ENCODE measurements at regions not wholly inside any gene's neighbourhood (a gene's known extent, or its start where the extent isn't known, plus 50 kb on each side); places are given as distances from the start of the nearest gene placed in this dataset.
"Not testable (repeated sequence)": the region's sequence is repeated elsewhere in the genome, so short reads cannot be mapped to it uniquely, and the experiment has no call there.

DNA sequence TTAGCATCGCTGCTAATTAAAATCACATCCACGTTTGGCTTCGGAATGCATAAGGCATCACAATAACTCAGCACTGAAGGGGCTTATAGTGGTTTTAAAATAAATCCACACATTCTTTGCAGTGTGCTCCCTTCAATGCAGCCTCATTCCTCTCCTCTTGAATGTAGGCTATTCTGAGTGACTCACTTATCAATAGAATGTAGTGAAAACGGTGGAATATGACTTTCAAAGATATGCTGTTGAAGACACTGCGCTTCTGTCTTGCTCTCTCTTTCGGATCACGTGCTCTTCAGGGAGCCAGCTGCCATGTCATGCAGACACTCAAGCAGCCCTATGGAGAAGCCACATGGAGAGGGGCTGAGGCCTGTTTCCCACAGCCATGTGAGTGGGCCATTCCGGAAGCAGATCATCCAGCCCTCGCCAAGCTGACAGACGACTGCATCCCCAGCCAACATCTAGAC is 87.4 kb downstream of the CRYGS start:
- no peak overlapping the region for H3K27ac ChIP-seq
- H3K4me3 ChIP-seq: no peak overlapping the region

GRCh38 chr3:186454881-186455703 is 89.1 kb downstream of the CRYGS start:
- Histone ChIP-seq H3K4me3 (no peak overlapping the region), H3K27ac (no peak overlapping the region)

DNA sequence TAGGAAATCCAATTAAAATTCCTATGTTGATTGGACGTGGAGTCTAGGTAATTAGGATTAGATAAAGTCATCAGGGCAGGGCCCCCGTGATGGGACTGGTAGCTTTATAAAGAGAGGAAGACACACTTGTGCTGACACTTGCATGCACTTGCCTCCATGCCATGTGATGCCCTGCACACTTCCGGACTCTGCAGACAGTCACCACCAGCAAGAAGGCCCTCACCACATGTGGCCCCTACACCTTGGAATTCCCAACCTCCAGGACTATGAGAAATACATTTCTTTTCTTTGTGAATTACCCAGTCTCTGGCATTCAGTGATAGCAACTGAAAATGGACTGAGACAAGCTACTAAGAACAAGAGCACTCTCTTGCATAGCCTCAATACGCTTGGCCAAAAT is 90.6 kb downstream of the CRYGS start:
- H3K27ac ChIP-seq: no peak overlapping the region
- no peak overlapping the region for H3K4me3 ChIP-seq

- H3K27ac ChIP-seq: no peak overlapping the region
- no peak overlapping the region for H3K4me3 ChIP-seq
Measured at GRCh38 chr3:186452517-186452916, 90.5 kb upstream of the DGKG start.

- no peak overlapping the region for H3K4me3 ChIP-seq
- no peak overlapping the region for H3K27ac ChIP-seq
Measured at GRCh38 chr3:186451371-186451770, 89.3 kb upstream of the DGKG start.

DNA sequence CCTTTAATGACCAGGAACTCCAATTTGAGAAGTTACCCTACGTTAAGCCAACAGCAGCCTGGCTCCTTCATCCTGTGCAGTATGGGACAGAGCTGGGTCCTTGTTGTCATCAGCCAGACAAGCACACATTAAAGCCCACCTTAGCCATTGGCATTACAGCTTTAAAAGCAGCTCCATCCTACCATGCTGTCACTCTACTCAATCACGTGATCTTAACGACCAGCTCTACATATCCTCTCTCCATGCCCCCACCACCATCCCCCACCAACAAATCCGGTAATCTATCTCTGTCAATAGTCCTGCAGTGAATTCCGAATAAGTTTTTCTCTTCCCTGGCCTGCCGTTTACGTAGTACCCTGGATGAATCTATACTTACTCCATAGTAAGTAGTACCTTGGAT is 82.9 kb upstream of the DGKG start:
- Histone ChIP-seq H3K27ac (no peak overlapping the region), H3K4me3 (no peak overlapping the region)

GRCh38 chr3:186444288-186444687 is 82.3 kb upstream of the DGKG start:
- no peak overlapping the region for H3K27ac ChIP-seq
- H3K4me3 ChIP-seq: no peak overlapping the region

DNA sequence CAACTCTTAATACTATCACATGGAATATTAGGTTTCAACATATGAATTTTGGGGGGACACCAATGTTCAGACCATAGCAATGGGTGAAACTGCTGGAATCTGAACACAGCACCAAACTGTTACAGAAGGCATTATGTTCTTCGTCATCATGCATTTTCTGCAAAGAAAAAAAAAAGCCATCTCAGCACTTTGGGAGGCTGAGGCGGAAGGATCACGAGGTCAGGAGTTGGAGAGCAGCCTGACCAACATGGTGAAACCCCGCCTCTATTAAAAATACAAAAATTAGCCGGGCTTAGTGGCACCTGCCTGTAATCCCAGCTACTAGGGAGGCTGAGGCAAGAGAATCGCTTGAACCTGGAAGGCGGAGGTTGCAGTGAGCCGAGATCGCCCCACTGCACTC is 80.9 kb upstream of the DGKG start:
- not testable (repeated sequence) for H3K27ac ChIP-seq, H3K4me3 ChIP-seq

DNA sequence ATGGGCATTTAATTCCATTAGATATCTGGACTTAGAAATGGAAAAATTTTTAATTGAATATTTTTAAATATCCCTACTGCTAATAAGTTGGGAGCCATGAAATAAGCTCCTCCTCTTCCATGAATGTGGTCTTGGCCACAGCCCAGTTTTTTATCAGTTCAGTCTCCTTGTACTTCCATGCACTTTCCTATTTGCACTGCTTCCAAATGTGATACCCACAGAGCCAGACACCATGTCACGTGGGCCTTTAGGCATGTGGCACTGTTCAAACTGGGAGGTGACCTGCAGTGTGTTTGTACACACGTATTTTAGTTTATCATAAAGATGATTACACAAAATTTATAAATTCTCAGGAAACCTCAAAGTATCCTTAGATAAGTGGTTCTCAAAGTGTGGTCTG is 80.1 kb upstream of the DGKG start:
- H3K27ac ChIP-seq: no peak overlapping the region

GRCh38 chr3:186440891-186441290 is 78.9 kb upstream of the DGKG start:
- H3K27ac ChIP-seq: no peak overlapping the region
- no peak overlapping the region for H3K4me3 ChIP-seq

More for the DNA sequence above, 80.1 kb upstream of the DGKG start:
- no peak overlapping the region for H3K4me3 ChIP-seq

GRCh38 chr3:186439725-186440124 is 77.7 kb upstream of the DGKG start:
- Histone ChIP-seq H3K27ac (no peak overlapping the region), H3K4me3 (no peak overlapping the region)

DNA sequence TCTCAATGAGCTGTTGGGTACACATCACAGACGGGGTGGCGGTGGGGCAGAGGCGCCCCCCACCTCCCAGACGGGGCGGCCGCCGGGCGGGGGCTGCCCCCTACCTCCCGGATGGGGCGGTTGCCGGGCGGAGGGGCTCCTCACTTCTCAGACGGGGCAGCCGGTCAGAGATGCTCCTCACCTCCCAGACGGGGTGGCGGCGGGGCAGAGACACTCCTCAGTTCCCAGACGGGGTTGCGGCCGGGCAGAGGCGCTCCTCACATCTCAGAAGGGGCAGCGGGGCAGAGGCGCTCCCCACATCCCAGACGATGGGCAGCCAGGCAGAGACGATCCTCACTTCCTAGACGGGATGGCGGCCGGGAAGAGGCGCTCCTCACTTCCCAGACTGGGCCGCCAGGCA is 73.3 kb upstream of the DGKG start:
- not testable (repeated sequence) for H3K27ac ChIP-seq, H3K4me3 ChIP-seq

GRCh38 chr3:186432944-186433732 is 71.1 kb upstream of the DGKG start:
- H3K27ac ChIP-seq: no peak overlapping the region

DNA sequence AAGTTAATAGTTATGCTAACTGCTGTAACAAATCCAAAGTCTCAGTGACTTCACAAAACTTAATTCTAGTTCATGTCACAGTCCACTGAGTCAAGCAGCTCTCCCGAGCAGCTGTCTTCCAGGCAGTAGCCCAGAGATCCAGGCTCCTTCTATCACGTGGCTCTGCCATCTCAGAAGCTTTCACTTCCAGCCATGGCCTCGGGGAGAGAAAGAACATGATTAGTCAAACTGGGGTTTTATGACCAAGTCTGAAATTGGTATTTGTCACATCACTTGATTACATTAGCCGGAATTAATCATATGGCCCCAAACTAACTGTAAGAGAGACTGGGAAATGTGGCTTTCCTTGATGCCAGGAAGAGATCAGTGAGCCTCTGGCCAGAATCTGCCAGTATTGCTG is 70.2 kb upstream of the DGKG start:
- H3K27ac ChIP-seq: no peak overlapping the region
- no peak overlapping the region for H3K4me3 ChIP-seq

More at GRCh38 chr3:186432944-186433732, 71.1 kb upstream of the DGKG start:
- no peak overlapping the region for H3K4me3 ChIP-seq

DNA sequence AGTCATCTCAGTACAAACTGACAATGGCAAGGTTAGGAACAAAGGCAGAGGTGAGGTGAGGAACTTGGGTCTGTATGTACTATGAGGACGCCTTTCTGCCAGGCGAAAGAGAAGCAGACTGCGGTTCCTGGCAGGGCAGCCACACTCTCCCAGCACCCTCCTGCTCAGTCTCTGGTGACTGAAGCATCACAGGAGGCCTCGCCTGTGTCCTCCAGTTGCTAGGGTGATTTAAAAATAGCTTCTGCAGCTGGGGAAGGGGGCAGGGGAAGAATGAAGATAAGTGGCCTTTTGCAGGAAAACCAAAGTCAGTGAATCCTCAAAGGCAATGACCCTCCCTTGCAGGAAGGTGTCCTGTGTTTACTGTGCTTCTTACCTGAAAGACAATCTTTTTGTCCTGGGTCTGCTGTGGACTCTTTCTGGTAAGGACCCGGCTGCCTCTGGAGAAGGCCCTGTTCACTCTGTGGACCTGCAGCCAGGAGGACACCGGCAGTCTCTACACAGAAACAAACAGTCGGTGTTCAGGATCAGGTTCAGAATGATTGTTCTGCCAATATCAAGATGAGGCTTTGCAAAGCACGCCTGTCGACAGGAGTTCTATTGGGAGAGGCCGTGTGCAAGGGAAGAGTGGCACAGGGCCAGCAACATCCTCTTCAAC is 65.7 kb upstream of the DGKG start:
- no peak overlapping the region for H3K27ac ChIP-seq

GRCh38 chr3:186425788-186426730 is 64.0 kb upstream of the DGKG start:
- H3K27ac ChIP-seq: no peak overlapping the region

More for the DNA sequence above, 65.7 kb upstream of the DGKG start:
- H3K4me3 ChIP-seq: no peak overlapping the region

DNA sequence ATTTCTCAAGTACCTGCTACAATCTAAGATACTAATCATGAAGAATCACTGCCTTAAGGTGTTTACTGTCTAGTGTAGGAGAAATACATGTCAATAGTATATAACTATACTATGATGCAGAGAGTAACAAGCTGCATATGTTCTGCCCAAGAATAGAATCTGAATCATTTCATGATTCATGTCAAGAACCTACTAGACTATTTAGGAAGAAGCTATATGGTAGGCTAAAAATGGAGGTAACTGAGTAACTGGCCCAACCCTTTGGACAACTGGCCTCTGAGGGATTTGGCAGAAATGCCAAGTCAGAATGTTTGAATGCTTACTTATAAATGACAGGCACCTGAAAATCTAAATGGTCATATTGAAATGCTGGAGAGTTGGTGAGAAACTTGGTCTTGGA is 59.9 kb upstream of the DGKG start:
- Histone ChIP-seq H3K27ac (no peak overlapping the region), H3K4me3 (no peak overlapping the region)

More at GRCh38 chr3:186425788-186426730, 64.0 kb upstream of the DGKG start:
- no peak overlapping the region for H3K4me3 ChIP-seq

GRCh38 chr3:186418671-186419145 is 56.7 kb upstream of the DGKG start:
- no peak overlapping the region for H3K27ac ChIP-seq

DNA sequence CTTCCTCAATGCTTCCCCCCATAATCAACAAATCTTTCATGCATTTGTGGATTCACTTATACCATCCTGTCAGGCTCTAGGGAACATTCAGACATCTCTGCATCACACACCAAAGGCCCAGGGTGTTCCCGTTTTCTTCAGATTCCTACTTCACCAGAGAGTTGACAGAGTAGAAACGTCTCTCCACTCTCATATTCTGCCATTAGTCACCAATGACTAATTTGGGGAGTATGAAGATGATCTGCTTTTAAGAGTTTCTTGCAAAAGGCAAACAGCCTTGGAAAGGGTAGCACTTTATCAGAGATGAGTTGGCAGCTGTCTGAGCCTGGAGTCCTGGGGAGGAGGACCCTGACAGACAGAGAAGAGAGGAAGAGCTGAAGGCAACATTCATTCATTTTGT is 55.8 kb upstream of the DGKG start:
- Histone ChIP-seq H3K27ac (no peak overlapping the region), H3K4me3 (no peak overlapping the region)

More at GRCh38 chr3:186418671-186419145, 56.7 kb upstream of the DGKG start:
- no peak overlapping the region for H3K4me3 ChIP-seq
